NOMO-1 treated with DMSO at 0.1 percent for 48 hours (cell line): ENCODE measurements at regions not wholly inside any gene's neighbourhood (a gene's known extent, or its start where the extent isn't known, plus 50 kb on each side); places are given as distances from the start of the nearest gene placed in this dataset.

Source experiments
- DNase-seq: peaks from one replicate; lab custom pipeline; 2025; ENCODE audit not compliant: unreplicated experiment; lab: John Stamatoyannopoulos, UW

DNA sequence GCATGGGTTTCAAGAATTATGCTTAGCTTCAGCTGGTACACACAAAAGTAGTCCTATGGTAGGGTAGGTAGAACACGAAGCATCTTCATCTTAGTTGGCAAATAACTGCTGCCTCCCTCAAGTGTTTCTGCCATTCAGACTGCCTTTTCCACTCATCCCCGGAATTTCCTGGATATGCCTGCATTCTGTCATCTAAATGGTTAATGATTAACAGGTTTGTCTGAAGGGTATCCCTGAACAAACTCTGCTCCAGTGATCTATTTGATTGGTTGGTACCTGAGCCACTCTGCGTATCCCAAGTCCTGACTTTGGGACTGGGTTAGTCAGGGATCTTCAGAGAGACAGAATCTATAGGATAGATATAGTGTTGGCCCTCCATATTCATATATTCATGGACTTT, 272.3 kb upstream of the RAG2 start:
- DNase-seq = no peak

DNA sequence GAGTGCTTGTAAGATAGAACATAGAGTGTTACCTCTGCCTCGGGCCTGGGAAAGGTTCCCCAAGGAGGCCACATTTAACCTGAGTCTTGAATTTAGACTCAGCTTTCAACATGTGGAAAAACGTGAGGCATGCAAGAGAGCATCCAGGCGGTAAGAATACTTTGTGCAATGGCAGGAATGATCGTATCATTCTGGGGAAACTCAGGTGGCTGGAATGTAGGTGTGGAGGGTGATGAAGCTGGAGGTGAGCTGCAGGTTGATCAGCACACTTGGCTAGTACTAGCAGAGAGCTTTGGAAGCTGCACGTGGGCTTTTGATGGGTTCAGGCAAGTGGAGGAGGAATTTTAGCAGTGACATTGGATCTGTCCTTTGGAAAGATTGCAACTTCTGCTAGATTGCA, 270.3 kb upstream of the RAG2 start:
- no peak for DNase-seq

DNA sequence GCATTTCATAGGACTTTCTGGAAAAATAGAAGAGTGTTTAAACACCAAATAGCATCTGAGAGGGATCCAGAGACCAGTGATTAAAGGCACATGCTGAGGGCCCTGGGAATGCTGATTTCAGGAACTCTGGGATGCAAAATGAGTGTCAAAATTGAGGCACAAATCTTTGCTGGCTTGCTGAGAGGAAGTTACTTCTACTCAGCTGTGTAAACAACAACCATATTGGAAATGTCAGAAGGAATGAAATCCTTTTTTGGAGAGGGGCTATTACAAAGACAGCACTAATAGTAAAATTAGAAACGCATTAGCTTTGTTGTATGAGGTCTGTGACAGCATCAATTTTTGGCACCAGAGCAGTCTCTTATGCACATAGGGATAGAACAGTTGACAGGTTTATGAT, 267.8 kb upstream of the RAG2 start:
- no peak for DNase-seq

DNA sequence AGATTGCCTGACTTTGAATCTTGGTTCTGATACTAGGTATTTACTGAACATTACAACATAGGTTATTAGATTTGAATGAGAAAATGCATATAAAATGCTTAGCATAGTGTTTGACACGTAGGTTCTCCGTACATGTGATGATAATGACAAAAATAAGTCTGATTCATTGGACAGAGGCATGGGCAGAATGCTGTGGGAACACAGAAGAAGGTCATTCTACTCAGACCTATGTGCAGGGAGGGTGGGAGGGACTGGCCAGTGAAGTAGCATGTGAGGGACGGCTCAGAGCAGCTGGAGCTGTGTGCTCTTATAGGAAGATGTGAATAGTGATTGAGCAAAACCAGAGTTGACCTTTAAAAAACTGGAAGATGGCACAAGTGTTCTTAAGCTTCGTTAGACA, 256.8 kb upstream of the RAG2 start:
- DNase-seq = no peak

DNA sequence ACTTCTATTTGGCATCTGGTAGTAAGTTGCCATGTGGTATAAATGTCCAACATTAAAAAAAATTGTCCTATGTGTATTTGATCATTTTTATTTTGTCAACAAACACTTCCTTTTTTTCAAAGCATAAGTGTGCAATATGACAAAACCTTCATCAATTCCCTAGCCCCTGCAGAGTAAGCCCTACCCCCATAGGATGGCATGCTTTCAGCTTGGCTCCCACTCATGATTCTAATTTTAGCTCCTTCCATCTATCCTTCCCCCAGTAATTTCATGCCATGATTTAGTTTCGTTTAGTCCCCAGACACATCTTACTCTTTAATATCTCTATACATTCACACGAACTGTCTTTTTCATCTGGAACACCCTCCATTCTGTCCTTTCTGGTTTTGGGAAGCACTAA, 250.6 kb upstream of the RAG2 start:
- DNase-seq = no peak

DNA sequence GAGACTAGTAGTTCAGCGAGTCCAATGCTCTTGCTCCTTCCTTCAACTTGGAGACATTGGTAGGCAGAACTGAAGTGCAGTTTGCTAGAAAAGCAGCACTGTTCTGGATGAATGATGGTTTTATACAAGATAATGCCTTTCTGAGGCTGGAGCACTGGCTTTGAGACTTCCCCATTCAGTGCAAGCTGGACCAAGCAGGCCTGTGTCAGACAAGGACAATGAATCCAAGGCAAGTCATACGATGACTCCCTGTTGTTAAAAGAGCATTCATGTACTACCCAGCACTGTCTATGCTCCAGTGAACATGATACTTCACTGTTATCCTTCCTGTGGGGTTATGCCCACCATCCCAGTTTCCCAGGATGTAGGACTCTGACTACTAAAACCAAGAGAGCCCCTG, 242.3 kb upstream of the RAG2 start:
- no peak for DNase-seq

DNA sequence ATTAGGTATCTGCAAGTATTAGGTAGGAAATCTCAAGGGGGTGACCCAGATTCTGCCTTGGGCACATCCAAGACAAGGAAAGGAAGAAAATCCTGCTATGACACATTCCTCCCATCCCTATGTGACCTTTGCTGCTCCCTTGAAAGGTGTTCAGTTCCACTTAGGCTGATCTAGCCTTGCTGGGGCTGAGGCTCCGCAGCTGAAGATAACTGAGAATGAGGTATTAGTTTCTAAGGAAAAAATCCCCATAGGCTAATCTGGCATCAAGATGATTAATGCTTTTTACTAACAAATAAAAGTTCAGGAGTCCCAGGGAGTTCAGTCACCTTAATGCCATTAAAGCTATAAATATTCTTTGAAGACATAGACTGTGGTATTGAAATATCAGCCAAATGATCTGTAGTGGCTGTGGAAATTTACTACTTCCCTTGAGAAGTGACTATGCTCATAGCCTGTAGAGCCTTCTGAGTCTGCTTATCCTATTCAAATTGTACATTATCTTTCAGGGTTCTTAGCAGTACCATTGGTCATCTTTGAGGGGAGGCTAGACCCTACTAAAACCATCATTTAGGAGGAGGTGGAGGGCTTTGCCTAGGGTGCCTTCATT, 239.9 kb upstream of the RAG2 start:
- no peak for DNase-seq

DNA sequence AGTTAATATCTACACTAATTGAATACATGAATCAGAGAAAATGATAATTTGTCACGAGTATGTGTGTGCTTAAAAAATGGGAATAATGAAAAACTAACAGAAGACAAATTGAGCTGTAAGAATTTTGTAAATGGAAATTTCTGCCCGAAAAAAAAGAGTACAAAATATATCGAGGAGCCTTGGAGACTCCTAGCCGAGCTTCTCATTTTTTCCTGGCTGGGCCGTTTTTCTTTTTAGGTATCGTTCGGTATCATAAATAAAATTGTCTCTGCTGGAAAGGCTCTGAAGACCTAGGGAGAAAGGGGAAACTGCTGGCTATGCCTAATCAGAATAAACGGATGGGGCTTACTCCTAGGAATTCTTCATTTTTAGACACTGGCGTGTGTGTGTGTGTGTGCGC, 227.2 kb upstream of the RAG2 start:
- no peak for DNase-seq

DNA sequence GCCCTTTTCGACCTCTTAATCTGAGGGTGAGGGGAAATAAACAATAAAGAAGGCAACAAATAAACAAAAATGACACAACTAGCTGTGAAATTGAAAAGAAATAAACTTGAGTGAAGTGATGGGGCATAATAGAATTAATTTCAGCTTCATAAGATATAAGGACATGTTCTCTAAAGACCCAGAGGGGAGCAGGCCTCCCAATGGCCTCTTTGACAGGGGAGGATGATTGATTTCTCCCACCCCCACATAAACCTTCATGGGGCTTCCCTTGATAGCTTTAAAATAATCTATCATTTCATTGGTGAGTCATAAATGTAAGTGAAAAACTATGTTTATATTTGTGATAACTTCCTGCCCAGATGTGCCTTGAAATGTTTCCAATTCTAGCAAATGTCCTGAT, 226.3 kb upstream of the RAG2 start:
- no peak for DNase-seq

DNA sequence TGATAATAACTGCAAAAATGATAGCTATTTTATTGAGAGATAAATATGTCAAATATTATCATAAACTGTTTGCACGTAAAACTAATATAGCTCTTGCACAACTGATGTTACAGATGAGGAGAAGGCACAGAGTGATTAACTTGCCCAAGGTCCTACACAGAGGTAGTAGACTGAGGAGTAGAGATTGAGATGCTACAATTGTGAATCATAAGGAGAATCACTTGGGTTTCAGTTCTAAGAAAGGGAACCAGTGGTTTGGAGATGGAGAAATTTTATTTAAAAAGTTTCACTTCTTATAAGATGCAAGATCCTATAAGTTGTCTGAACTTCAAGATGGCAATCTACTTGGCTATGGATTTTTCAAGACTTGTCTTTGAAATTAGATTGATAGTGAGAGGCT, 224.8 kb upstream of the RAG2 start:
- peak; percentile 13 for DNase-seq

DNA sequence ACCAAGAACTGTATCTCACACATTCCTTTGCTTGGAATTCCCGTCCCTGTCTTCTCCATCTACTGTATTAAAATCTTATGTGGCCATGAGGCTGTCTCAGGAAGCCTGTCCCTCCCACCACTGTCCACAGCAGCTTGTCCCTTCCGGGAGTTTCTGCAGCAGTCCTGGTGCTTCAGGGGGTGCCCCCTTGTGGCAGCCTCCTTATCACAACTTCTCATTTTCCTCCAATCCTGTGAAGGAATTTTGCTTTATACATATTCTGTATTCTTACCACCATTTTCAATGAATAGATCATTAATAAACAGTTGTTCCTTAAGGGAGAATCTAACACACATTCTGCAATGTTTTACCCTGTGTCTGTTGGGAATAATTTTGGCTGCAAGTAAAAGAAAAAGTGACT, 220.4 kb upstream of the RAG2 start:
- DNase-seq = peak; percentile 8

DNA sequence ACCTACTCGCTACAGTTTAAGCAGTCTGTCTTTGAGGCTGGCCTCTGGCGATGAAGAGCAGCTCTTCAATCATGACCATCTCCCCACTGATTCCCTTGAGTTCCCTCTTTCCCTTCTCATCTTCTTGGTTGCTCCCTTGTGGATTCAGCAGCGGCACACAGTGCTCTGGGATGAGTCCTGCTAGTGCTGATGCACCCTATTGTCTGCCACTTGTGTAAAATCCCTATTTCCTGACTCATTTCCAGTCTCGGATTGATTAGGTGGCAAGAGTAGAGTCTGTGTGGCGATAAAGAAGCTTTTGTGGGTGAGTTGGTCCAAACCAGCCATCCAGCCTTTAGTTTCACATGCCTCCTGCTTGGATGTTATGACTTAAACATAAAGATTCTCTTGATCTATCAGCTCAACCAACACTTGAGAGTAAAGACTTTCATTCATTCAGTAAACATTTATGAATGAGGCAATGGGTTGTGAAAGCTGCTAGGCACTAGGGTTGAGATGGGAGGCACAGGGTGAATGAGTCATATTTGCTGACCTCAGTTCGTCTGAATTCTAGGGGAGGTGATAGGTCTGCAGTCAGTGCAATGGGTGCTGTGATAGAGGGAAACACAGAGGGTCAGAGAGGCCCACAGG, 219.4 kb upstream of the RAG2 start:
- no peak for DNase-seq

DNA sequence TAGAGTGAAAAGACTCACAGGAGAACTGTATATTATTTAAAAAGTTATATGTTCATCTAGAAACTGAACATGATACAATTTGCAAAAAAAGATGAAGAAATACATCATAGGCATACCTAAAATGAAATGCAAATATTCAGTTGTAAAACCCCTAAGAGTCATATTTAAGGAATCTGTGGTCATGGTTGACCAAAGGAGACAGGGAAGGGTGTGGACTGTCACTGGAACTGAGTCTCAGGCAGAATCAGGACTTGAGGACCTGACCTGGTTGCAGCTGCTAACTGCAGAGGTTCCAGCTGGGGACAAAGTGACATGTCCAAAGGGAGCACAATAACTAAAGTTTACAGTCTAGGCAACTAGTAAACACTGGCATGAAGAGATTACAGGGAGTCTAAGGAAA, 211.3 kb upstream of the RAG2 start:
- no peak for DNase-seq

DNA sequence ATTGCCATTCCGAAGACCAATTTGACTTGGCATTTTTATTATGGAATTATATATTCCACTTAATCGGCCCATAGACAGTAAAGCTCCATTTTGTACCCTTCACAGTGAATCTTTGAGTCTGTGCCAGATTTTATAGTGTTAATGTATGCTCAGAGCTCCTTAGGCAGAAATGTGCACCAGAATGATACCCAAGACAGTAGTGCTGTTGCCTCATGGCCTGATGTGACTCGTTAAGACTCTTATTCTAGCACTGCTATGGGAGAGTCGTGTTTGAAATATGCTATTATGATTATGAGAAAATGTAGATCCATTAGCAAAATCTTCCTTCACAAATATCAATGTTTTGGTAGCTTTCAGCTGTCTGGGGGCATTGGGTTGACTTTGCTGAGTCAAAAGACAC, 209.8 kb upstream of the RAG2 start:
- DNase-seq = no peak

DNA sequence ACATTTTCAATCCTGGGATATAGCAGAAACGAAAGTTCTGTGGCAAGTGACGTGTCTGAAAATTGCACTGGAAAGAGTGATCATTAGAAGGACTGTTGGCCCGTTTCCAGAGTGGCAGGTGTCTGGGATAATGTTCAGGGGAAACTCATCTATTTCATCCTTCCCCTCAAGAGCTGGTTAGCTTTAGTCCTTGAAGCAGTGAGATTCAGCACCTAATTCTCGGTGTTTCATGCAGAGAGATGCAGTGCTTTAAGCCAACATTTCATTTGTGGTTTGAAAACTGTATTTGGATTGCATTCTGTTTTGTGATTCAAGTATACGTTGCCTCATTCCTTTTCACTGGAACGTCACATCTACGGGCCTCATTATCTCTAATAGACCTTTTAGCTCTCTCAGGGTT, 205.0 kb upstream of the RAG2 start:
- DNase-seq = no peak

DNA sequence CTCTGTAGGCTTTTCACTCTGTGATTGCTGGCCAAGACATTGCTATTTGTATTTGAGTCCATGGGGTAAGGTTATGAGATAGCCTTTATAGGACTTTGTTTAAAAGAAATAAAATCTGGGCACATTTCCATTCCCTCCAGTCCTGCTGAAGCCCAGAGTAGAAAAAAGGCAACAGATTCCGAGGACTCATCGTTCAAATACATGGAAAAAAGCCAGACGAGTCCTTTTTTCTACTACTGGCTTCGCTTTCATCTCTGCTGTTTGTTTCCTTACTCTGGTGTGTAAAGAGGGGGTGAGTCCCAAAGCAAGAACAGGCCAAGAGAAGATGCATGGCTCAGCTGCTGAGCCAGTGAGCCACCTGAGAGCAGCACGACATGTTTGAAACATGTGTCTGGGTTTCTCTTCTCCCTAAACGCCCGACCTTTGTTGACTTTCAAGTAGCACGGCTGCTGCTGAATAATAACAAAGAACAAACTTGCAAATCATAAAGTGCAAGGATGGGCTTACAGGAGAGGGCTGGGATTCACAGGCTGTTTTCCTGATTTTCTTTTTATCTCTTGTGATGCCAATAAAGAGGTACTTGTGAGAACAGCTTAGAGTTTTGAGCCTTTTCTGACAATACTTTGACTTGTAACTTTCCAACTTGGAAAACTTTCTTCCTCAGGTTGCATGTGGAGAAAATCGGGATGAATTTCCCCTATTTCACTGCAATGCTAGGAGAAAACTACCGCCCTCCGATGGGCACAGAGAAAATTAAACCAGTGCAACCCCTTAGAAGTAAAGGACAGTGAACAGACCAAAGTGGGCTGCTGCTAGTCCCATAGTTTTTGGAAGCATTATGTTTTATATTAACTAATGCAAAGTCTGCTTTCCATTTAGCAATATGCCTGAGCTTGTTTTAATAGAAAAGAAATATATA, 195.2 kb upstream of the RAG2 start:
- DNase-seq = no peak

DNA sequence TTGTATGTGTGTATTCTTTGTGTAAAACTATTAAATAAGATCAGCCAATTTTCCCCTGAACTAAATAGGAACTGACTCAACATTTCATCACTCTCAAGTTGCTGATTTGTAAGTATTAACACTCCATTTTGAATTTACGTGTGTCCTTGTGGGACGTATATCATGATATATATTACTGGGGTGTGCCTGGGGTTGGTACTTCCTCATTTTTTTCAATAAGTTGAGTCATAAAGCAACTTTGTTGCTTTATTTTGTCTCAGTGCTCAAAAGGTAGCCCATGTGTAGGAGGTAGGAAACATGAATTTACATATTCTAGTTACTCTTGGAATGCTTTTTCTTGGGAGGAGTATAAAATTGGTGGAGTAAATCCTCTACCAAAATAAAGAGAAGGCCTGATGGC, 193.9 kb upstream of the RAG2 start:
- no peak for DNase-seq

DNA sequence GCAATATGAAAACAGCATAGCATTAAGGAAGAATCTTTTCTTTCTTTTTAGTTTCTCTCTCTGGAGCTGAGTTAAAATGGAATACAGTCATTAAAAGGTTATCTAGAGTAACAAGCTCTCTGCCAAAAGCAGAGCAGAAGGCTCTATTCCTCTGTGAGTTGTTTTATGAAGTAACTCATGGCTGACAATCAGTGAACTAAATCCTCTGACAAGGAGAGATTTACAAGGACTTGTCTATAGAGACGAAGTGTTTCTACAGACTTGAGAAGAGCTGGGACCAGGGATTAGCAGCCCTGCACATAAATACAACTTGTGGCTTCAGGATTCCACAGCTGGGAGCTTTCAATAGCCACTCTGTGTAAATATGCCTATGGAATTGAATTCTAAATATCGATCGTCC, 192.5 kb upstream of the RAG2 start:
- no peak for DNase-seq

DNA sequence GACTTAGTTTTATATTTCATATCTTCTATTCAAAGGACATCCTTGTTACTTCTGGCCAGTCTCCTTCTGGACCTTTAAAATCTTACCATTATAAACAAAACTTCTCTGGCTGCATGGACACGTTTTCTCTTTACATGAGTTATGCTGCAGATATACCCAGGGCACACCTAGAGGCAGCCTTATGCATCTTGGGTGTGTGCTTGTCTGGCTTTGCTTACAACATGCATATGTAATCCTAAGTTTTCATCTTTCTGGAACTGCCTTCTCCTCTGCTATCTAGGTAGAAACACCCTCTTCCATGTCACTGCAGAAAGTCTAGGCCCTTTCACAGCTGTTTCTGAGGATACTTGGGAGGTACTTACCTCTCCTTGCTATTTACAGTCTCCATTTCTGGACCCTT, 185.8 kb upstream of the RAG2 start:
- DNase-seq = no peak

DNA sequence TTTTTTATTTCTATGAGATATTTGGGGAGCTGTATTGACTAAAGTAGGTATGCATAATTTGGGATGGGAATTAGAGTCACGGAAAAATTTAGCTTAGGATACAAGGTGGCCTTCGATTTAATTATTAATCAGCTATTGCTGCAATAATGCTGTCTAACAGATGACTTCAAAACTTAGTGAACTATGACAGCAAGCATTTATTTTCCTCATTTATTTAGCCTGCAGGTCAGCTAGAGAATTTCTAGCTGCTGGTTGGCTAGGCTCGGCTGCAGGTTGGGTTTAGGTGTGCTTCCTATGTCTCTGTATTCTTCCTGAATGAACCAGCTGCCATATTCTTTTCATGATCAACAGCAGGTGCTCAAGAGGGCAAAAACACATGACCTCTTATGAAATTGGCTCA, 181.8 kb upstream of the RAG2 start:
- DNase-seq = no peak

DNA sequence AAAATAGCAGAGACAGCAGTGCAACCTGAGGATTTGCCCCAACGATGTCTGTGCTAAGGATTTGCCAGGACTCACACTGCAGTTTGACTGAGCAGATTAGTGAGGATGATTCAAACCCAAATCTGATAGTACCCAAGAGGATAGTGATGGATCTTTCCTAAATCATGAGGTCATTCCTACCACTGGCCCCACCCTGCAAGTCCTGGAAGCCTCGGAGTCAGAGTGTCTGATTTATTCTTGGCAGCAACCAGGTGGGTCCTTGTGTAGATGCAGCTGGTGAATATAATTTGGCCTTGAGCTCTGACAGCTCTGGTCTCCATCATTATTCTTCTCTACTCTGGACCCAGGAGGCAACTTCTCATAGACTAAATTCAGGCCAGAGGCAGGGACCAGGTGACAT, 179.3 kb upstream of the RAG2 start:
- no peak for DNase-seq

DNA sequence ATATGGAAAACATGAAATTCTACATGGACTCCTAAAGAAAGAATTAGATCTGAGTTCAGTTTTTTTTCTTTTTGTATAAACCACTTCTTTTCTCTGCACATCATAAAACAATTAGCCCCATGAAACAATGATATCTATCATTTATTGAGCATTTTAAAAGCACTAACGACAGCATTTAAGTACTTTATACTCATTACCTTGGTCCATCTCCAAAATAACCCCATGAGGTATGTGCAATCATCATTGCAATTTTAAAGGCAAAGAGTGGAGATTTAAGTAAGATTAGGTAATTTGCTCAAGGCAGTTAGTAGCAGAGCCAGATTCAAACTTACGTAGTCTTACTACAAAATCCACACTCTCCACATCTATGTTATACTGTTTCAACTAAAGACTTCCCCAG, 177.7 kb upstream of the RAG2 start:
- DNase-seq = no peak
